Endothelial cell (in vitro differentiated cells): ENCODE measurements at regions not wholly inside any gene's neighbourhood (a gene's known extent, or its start where the extent isn't known, plus 50 kb on each side); places are given as distances from the start of the nearest gene placed in this dataset.
"Not testable (repeated sequence)": the region's sequence is repeated elsewhere in the genome, so short reads cannot be mapped to it uniquely, and the experiment has no call there.

Experiments
- DNase-seq: peaks from one replicate; pipeline ENCODE4 v3.0.0; 2021; ENCODE audit warnings: low spot score
- H3K27ac Mint-ChIP-seq: one replicate; pipeline ENCODE4 v1.8.0; 2021; ENCODE audit warnings: mixed read lengths, inconsistent platforms; ENCODE audit not compliant: unreplicated experiment
- H3K27me3 Mint-ChIP-seq: one replicate; pipeline ENCODE4 v1.8.0; 2021; ENCODE audit warnings: mild to moderate bottlenecking, moderate library complexity, mixed read lengths, inconsistent platforms; ENCODE audit not compliant: unreplicated experiment
- H3K36me3 Mint-ChIP-seq: one replicate; pipeline ENCODE4 v1.8.0; 2021; ENCODE audit warnings: mild to moderate bottlenecking, low read depth, mixed read lengths, inconsistent platforms; ENCODE audit not compliant: unreplicated experiment
- H3K4me1 Mint-ChIP-seq: one replicate; pipeline ENCODE4 v1.8.0; 2021; ENCODE audit warnings: mild to moderate bottlenecking, mixed read lengths, inconsistent platforms; ENCODE audit not compliant: unreplicated experiment
- H3K4me3 Mint-ChIP-seq: one replicate; pipeline ENCODE4 v1.8.0; 2021; ENCODE audit warnings: mild to moderate bottlenecking, mixed read lengths, inconsistent platforms; ENCODE audit not compliant: unreplicated experiment
- H3K9me3 Mint-ChIP-seq: one replicate; pipeline ENCODE4 v1.8.0; 2021; ENCODE audit warnings: mixed read lengths, inconsistent platforms; ENCODE audit not compliant: unreplicated experiment
- CTCF ChIP-seq: fragments of 200-600 bp; sonication (generic); IDR thresholded peaks from one replicate; pipeline ENCODE4 v1.5.0; 2021; ENCODE audit warnings: antibody characterized with exemption; ENCODE audit not compliant: unreplicated experiment

DNA sequence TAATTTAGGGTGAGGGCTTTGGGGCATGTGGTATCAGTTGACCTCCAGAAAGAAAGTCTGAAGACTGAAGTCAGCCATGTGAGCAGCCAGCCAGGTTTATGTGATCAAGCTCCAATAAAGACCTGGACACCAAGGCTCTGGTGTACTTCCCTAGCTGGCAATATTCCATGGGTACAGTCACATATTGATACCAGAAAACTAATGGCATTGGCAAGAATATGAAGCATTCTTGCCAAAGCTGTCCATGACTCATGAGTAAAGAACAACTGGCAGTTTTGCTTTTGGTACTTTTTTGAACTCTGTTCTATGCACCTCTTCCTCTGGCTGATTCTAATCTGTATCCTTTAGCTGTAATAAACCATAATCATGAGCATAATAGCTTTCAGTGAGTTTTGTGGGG, 415.3 kb upstream of the CAMK1G start:
- Mint-ChIP-seq H3K27ac (no peak overlapping the region), H3K36me3 (no peaks in the 10 kb centered on the region), H3K4me3 (no peak overlapping the region), H3K9me3 (no peaks in the 10 kb centered on the region), H3K4me1 (no peaks in the 10 kb centered on the region), H3K27me3 (peaks cover 1% of the 10 kb centered on the region)
- DNase-seq = no peak
- TF ChIP-seq CTCF = no peak

- no peak for TF ChIP-seq CTCF
- DNase-seq = no peak
- H3K4me3 Mint-ChIP-seq = no peak overlapping the region
- no peak overlapping the region for H3K27ac Mint-ChIP-seq
- no peaks in the 10 kb centered on the region for H3K4me1 Mint-ChIP-seq
- no peaks in the 10 kb centered on the region for H3K36me3 Mint-ChIP-seq
- peaks cover 1% of the 10 kb centered on the region for H3K27me3 Mint-ChIP-seq
- no peaks in the 10 kb centered on the region for H3K9me3 Mint-ChIP-seq
Observed at GRCh38 chr1:209171151-209171550, 412.4 kb upstream of the CAMK1G start.

- TF ChIP-seq CTCF = no peak
- H3K9me3 Mint-ChIP-seq = no peaks in the 10 kb centered on the region
- peaks cover 1% of the 10 kb centered on the region for H3K27me3 Mint-ChIP-seq
- no peaks in the 10 kb centered on the region for H3K36me3 Mint-ChIP-seq
- no peak overlapping the region for H3K4me3 Mint-ChIP-seq
- no peaks in the 10 kb centered on the region for H3K4me1 Mint-ChIP-seq
- H3K27ac Mint-ChIP-seq = no peak overlapping the region
- no peak for DNase-seq
Observed at GRCh38 chr1:209172286-209172685, 411.2 kb upstream of the CAMK1G start.

DNA sequence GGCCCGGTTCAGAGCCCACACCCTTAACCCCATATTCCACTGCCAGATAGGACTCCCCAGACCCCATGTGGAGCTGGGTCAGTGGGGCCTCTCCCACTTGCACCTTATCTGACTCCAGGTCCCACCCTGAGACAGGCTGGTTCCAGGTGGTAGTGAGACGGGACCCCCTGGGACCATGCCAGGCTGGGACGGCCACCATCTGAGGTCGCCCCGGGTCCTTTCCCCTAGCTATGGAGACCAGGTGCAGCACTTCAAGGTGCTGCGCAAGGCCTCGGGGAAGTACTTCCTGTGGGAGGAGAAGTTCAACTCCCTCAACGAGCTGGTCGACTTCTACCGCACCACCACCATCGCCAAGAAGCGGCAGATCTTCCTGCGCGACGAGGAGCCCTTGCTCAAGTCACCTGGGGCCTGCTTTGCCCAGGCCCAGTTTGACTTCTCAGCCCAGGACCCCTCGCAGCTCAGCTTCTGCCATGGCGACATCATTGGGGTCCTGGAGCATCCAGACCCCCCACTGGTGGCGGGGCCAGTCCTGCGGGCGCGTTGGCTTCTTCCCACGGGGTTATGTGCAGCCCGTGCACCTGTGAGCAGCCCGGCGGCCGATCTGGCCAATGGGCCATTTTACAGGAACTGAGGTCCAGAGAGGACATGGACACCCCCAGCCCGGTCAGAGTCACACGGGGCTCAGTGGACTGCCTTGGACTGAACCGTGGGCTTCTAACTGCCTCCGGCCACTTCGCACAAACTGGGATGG, 410.5 kb upstream of the CAMK1G start:
- not testable (repeated sequence) for H3K27me3 Mint-ChIP-seq, H3K4me3 Mint-ChIP-seq, H3K36me3 Mint-ChIP-seq

GRCh38 chr1:209173796-209174195, 409.7 kb upstream of the CAMK1G start:
- not testable (repeated sequence) for H3K27me3 Mint-ChIP-seq, H3K27ac Mint-ChIP-seq, H3K36me3 Mint-ChIP-seq, H3K4me3 Mint-ChIP-seq, H3K4me1 Mint-ChIP-seq, DNase-seq, H3K9me3 Mint-ChIP-seq

More for the DNA sequence above, 410.5 kb upstream of the CAMK1G start:
- not testable (repeated sequence) for H3K9me3 Mint-ChIP-seq, DNase-seq, H3K27ac Mint-ChIP-seq, H3K4me1 Mint-ChIP-seq

- Mint-ChIP-seq H3K4me1 (no peaks in the 10 kb centered on the region), H3K27me3 (peaks cover 1% of the 10 kb centered on the region), H3K36me3 (no peaks in the 10 kb centered on the region), H3K4me3 (no peak overlapping the region), H3K27ac (no peak overlapping the region), H3K9me3 (peaks cover 3% of the 10 kb centered on the region)
- DNase-seq = no peak
- TF ChIP-seq CTCF = no peak
Observed at GRCh38 chr1:209176866-209177430, 406.6 kb upstream of the CAMK1G start.
